H9 (cell line): ENCODE measurements at regions not wholly inside any gene's neighbourhood (a gene's known extent, or its start where the extent isn't known, plus 50 kb on each side); places are given as distances from the start of the nearest gene placed in this dataset.

Source experiments
- DNase-seq: peaks from one replicate; pipeline ENCODE4 v3.0.0-alpha.2; 2017
- H2AFZ ChIP-seq: one replicate; pipeline ENCODE4 v1.6.1; 2013; ENCODE audit warnings: mild to moderate bottlenecking, low read length, control low read depth, moderate library complexity
- H2AK5ac ChIP-seq: 2 replicates; pipeline ENCODE4 v1.6.1; 2013; ENCODE audit warnings: low read length, control low read depth, mixed read lengths; ENCODE audit not compliant: insufficient read length
- H2BK120ac ChIP-seq: one replicate; pipeline ENCODE4 v1.6.1; 2013; ENCODE audit warnings: low read depth, mild to moderate bottlenecking, low read length, control low read depth, inconsistent platforms; ENCODE audit not compliant: poor library complexity, severe bottlenecking
- H2BK12ac ChIP-seq: 2 replicates; pipeline ENCODE4 v1.6.1; 2013; ENCODE audit warnings: low read length, control low read depth, mixed read lengths, low read depth; ENCODE audit not compliant: insufficient read length
- H2BK15ac ChIP-seq: 2 replicates; pipeline ENCODE4 v1.6.1; 2013; ENCODE audit warnings: low read depth, low read length, control low read depth
- H2BK20ac ChIP-seq: one replicate; pipeline ENCODE4 v1.6.1; 2013; ENCODE audit warnings: low read depth, mild to moderate bottlenecking, low read length, control low read depth, inconsistent platforms; ENCODE audit not compliant: poor library complexity, severe bottlenecking
- H2BK5ac ChIP-seq: 2 replicates; pipeline ENCODE4 v1.6.1; 2013; ENCODE audit warnings: low read length, control low read depth, mixed read lengths; ENCODE audit not compliant: insufficient read length
- H3K14ac ChIP-seq: 2 replicates; pipeline ENCODE4 v1.6.1; 2013; ENCODE audit warnings: low read length, control low read depth; ENCODE audit not compliant: insufficient read depth
- H3K18ac ChIP-seq: 2 replicates; pipeline ENCODE4 v1.6.1; 2013; ENCODE audit warnings: low read depth, mild to moderate bottlenecking, mixed read lengths, low read length, control low read depth; ENCODE audit not compliant: insufficient read length
- H3K23ac ChIP-seq: 2 replicates; pipeline ENCODE4 v1.6.1; 2013; ENCODE audit warnings: low read length, control low read depth, mixed read lengths, low read depth; ENCODE audit not compliant: insufficient read length
- H3K23me2 ChIP-seq: 2 replicates; pipeline ENCODE4 v1.6.1; 2013; ENCODE audit warnings: low read depth, mild to moderate bottlenecking, mixed read lengths, low read length, control low read depth; ENCODE audit not compliant: insufficient read length, poor library complexity, severe bottlenecking
- H3K27ac ChIP-seq: 2 replicates; pipeline ENCODE4 v1.5.1; 2013; ENCODE audit warnings: low read length, control low read depth, mixed read lengths, low read depth; ENCODE audit not compliant: insufficient read length
- H3K27me3 ChIP-seq: 2 replicates; pipeline ENCODE4 v1.6.1; 2013; ENCODE audit warnings: low read length, control low read depth, inconsistent platforms; ENCODE audit not compliant: insufficient read depth
- H3K4ac ChIP-seq: 2 replicates; pipeline ENCODE4 v1.6.1; 2013; ENCODE audit warnings: low read depth, mild to moderate bottlenecking, control low read depth, inconsistent platforms, low read length, moderate library complexity
- H3K4me1 ChIP-seq: 2 replicates; pipeline ENCODE4 v1.6.1; 2013; ENCODE audit warnings: low read length, control low read depth, inconsistent platforms; ENCODE audit not compliant: insufficient read depth
- H3K4me2 ChIP-seq: 2 replicates; pipeline ENCODE4 v1.6.1; 2013; ENCODE audit warnings: low read length, control low read depth, mixed read lengths; ENCODE audit not compliant: insufficient read length, insufficient read depth
- H3K56ac ChIP-seq: 2 replicates; pipeline ENCODE4 v1.6.1; 2013; ENCODE audit warnings: low read depth, mild to moderate bottlenecking, mixed read lengths, low read length, control low read depth; ENCODE audit not compliant: insufficient read length
- H3K79me1 ChIP-seq: 2 replicates; pipeline ENCODE4 v1.6.1; 2013; ENCODE audit warnings: low read depth, mild to moderate bottlenecking, moderate library complexity, low read length, control low read depth, inconsistent platforms; ENCODE audit not compliant: insufficient read depth, poor library complexity, severe bottlenecking
- H3K79me2 ChIP-seq: 2 replicates; pipeline ENCODE4 v1.6.1; 2013; ENCODE audit warnings: low read length, control low read depth, inconsistent platforms; ENCODE audit not compliant: insufficient read depth
- H3K9ac ChIP-seq: 2 replicates; pipeline ENCODE4 v1.6.1; 2013; ENCODE audit warnings: low read length, control low read depth, mixed read lengths; ENCODE audit not compliant: insufficient read length; ENCODE audit errors: extremely low read depth
- H3K9me3 ChIP-seq: one replicate; pipeline ENCODE4 v1.6.1; 2013; ENCODE audit warnings: low read depth, low read length, inconsistent platforms; ENCODE audit not compliant: control insufficient read depth
- H3T11ph ChIP-seq: one replicate; pipeline ENCODE4 v1.6.1; 2013; ENCODE audit warnings: mild to moderate bottlenecking, low read length, control low read depth, inconsistent platforms
- H4K20me1 ChIP-seq: one replicate; pipeline ENCODE4 v1.6.1; 2013; ENCODE audit not compliant: control insufficient read depth, insufficient read length, insufficient read depth
- H4K5ac ChIP-seq: 2 replicates; pipeline ENCODE4 v1.6.1; 2013; ENCODE audit warnings: low read depth, mild to moderate bottlenecking, mixed read lengths, low read length, control low read depth; ENCODE audit not compliant: insufficient read length
- H4K8ac ChIP-seq: replicated peaks from 2 replicates; pipeline ENCODE4 v1.6.1; 2013; ENCODE audit warnings: low read length, control low read depth, mixed read lengths, low read depth; ENCODE audit not compliant: insufficient read length
- H4K91ac ChIP-seq: 2 replicates; pipeline ENCODE4 v1.6.1; 2013; ENCODE audit warnings: low read depth, mild to moderate bottlenecking, moderate library complexity, mixed read lengths, low read length, control low read depth; ENCODE audit not compliant: insufficient read length
- H3K27ac Mint-ChIP-seq, 3 experiments: 2 replicates in 2 of 3; 3 replicates in 1 of 3; pipeline ENCODE4 v1.8.0; 2020 to 2021; ENCODE audit warnings: mixed read lengths in 3 of 3, mild to moderate bottlenecking in 1 of 3, moderate library complexity in 1 of 3
- H3K27me3 Mint-ChIP-seq: 2 replicates; pipeline ENCODE4 v1.8.0; 2021; ENCODE audit warnings: low read depth, mild to moderate bottlenecking, moderate library complexity, mixed read lengths
- H3K36me3 Mint-ChIP-seq, 3 experiments: 2 replicates in 2 of 3; 3 replicates in 1 of 3; pipeline ENCODE4 v1.8.0; 2020 to 2021; ENCODE audit warnings: low read depth in 3 of 3, mixed read lengths in 3 of 3; ENCODE audit not compliant: insufficient read depth in 1 of 3
- H3K4me1 Mint-ChIP-seq, 2 experiments: 2 replicates each; pipeline ENCODE4 v1.8.0; 2020; ENCODE audit warnings: mixed read lengths in 2 of 2
- H3K4me3 Mint-ChIP-seq, 2 experiments: 2 replicates in 1 of 2; 3 replicates in 1 of 2; pipeline ENCODE4 v1.8.0; 2020 to 2021; ENCODE audit warnings: mild to moderate bottlenecking in 2 of 2, mixed read lengths in 2 of 2, moderate library complexity in 1 of 2
- H3K9me3 Mint-ChIP-seq, 2 experiments: 2 replicates in 1 of 2; 3 replicates in 1 of 2; pipeline ENCODE4 v1.8.0; 2020; ENCODE audit warnings: mild to moderate bottlenecking in 2 of 2, mixed read lengths in 2 of 2, moderate library complexity in 1 of 2
- CTCF ChIP-seq: fragments of 200-600 bp; sonication (generic); conservative IDR thresholded peaks from 3 replicates; pipeline ENCODE4 v1.8.0; 2021; ENCODE audit warnings: antibody characterized with exemption, mild to moderate bottlenecking
- WGBS: extraction: QIAGEN DNeasy Blood & Tissue Kit; methylation state at CpG from one replicate; pipeline ENCODE4 v1.1.7; 2013; ENCODE audit warnings: missing lambda C conversion rate, low lambda C conversion rate, mixed read lengths; ENCODE audit not compliant: insufficient read length; ENCODE audit errors: extremely low coverage; 5-methylcytosine and 5-hydroxymethylcytosine counted together

- TF ChIP-seq CTCF = no peak
- Histone ChIP-seq H3K4me2 (no peak overlapping the region), H3K14ac (no peak overlapping the region), H3K27me3 (no peaks in the 10 kb centered on the region), H2BK15ac (no peak overlapping the region), H2BK12ac (no peak overlapping the region), H3K23ac (no peak overlapping the region), H4K91ac (no peak overlapping the region), H3K9ac (no peak overlapping the region), H3K4me1 (no peaks in the 10 kb centered on the region), H4K8ac (no peak overlapping the region), H2AK5ac (no peak overlapping the region), H3K27ac (no peak overlapping the region), H3T11ph (no peak overlapping the region), H4K20me1 (no peaks in the 10 kb centered on the region), H3K4ac (no peak overlapping the region), H3K23me2 (no peaks in the 10 kb centered on the region), H2BK5ac (no peak overlapping the region), H3K56ac (no peak overlapping the region), H2AFZ (no peak overlapping the region), H3K18ac (no peak overlapping the region), H3K9me3 (no peaks in the 10 kb centered on the region), H4K5ac (no peak overlapping the region), H3K79me1 (no peaks in the 10 kb centered on the region), H3K79me2 (no peaks in the 10 kb centered on the region), H2BK120ac (no peak overlapping the region), H2BK20ac (no peak overlapping the region)
- H3K4me3 Mint-ChIP-seq = no peak overlapping the region
- H3K27ac Mint-ChIP-seq = no peak overlapping the region
- H3K36me3 Mint-ChIP-seq = no peaks in the 10 kb centered on the region
- WGBS = no CpG with 5 or more reads among the region's 5 CpGs
- DNase-seq = no peak
- H3K4me1 Mint-ChIP-seq = peaks cover 9 to 19% of the 10 kb centered on the region in 2 experiments
- H3K27me3 Mint-ChIP-seq = peaks cover 6% of the 10 kb centered on the region
- H3K9me3 Mint-ChIP-seq = no peaks in the 10 kb centered on the region
Observed at GRCh38 chr6:108751282-108751681, 96.9 kb upstream of the ARMC2 start.
